Fibroblast of villous mesenchyme (primary cell): ENCODE measurements at regions not wholly inside any gene's neighbourhood (a gene's known extent, or its start where the extent isn't known, plus 50 kb on each side); places are given as distances from the start of the nearest gene placed in this dataset.
A peak's percentile ranks its signal among the peaks of the same experiment; 100 is the strongest.

Source experiments
- DNase-seq: peaks from one replicate; pipeline ENCODE4 v3.0.0-alpha.2; 2010; ENCODE audit warnings: low read depth
- H3K4me3 ChIP-seq: 2 replicates; pipeline ENCODE4 v1.5.1; 2011; ENCODE audit warnings: low read depth, mild to moderate bottlenecking, low read length
- CTCF ChIP-seq: IDR thresholded peaks from 2 replicates; pipeline ENCODE4 v1.5.1; 2012; ENCODE audit warnings: low read depth, mild to moderate bottlenecking, low read length; ENCODE audit not compliant: insufficient read depth

DNA sequence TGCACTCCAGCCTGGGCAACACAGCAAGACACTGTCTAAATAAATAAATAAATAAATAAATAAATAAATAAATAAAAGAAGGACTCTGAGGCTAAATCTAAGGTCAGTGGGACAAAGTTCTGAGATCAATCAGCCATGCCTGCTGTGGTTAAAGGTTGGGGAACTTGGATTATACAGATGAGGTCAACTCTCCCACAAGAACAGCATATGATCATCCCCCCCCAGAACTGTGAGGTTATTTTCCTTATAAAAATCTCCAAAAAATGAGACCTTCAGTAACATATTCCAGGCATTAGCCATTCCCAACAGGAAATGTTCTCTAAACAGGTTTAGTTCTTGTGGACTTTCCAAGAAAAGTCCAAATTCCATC, 90.3 kb downstream of the C16orf95 start:
- no peak for TF ChIP-seq CTCF
- DNase-seq = no peak
- H3K4me3 ChIP-seq = no peak overlapping the region

DNA sequence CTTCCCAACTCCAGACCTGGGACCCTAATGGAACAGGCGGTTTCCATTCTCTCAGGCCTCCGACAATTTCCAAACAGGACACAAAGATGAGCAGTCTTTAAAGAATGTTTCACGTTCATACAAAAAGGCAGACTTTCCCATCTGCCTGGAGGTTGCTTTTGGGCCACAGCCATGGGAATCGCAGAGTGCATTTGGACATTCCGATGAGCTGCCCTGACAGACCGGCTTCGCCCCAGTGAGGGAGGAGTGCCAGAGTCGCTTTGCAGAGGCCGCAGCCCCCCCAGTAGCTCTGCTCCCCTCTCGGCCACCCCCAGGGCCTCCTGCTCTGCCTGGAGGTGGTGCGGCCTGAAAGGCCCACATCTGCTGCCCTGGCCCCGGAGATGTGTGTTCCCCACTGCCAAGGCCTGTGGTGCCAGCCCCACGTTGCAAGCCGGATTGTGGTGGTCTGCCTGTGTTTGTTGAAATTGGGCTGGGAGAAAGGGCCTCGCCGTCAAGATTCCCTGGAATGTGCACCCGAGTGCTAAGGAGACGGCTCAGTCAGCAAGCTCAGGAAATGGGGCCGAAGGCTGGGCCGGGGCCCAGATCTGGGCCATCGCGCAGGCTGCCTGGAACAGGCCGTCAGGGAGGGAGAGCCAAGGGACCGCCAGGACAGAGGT, 89.8 kb downstream of the C16orf95 start:
- no peak for TF ChIP-seq CTCF
- DNase-seq = peak; percentile 43
- H3K4me3 ChIP-seq = no peak overlapping the region

DNA sequence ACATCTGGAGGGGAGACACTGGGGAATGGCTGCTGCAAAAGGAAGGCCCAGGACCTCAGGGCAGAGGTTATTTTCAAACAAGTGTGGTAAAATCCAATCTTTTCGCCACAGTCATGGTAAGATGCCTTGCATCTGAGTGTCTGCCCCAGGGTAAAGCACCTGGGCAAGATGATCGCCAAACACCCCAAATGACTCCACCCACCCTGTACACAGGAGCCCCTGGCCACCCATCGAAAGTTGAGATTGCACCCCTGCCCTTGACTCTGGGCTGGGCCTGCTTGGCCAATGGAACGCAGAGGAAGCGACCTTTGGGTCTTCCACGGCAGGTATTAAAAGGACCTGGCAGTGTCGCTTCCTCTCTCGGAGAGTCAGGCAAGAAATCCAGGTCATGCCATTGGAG, 88.8 kb downstream of the C16orf95 start:
- H3K4me3 ChIP-seq = no peak overlapping the region
- TF ChIP-seq CTCF = no peak
- DNase-seq = no peak

DNA sequence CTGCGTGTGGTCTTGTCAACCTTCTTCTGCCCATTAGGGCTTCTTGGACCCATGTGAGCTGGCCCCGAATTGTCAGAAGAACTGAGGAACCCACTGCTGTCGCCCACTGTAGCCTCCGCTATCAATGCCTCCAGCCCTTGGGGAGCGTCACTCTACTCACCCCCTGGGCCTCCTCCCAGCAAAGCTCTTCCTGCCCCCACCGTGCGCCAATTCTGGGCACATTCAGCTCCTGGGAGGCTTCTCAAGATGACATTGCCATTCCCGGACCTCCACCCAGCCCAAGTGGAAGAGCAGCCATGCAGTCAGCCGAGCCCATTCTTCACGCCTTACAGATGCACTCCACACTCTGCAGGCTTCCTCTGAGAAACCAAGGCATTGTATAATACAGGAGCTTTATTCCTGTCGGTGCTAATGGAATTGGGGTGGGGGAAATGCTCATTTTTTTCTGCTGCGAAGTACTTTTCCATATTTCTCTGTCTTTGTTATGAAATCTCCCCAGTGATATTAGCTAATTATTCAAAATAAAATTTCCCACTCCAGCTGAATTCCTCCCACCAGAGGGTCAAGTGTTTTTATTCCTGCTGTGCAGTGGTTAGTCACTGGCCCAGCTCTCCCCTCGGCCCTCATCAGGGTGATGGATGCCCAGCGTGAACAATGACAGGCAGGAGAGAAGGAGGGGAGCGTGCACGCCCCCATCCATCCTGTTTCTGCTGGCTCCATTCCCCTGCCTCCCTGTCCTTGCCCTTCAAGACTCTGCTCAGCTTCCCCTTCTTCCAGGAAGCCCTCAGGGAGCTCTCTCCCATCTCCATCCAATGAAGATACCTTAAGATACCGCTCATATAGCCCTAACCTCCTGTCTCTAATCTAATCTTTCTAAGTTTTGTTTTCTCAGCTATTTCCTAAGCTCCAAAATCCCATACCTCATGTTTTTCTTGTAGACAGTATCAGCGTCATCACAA, 87.7 kb downstream of the C16orf95 start:
- no peak for TF ChIP-seq CTCF
- no peak overlapping the region for H3K4me3 ChIP-seq
- DNase-seq = no peak

GRCh38 chr16:87230571-87230970, 86.6 kb downstream of the C16orf95 start:
- H3K4me3 ChIP-seq = no peak overlapping the region
- no peak for TF ChIP-seq CTCF
- DNase-seq = no peak

DNA sequence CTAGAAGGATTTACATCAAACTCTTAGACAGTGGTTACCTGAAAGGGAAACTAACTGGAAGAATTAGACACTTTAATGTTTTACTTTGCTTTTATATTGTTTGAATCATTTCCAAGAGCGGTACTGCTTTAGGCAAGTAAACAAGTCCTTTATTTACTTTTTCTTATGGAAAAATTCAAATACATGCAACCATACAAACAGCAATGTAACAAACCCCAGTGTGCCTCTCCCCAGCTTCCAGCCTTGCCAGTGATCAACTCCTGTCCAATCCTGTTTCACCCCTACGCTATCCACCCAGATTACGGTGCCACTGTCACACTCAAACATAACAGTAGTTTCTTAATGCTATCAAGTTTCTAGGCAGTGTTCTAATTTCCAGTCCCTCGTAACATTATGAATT, 85.9 kb downstream of the C16orf95 start:
- H3K4me3 ChIP-seq = no peak overlapping the region
- TF ChIP-seq CTCF = no peak

GRCh38 chr16:87231911-87232310, 85.3 kb downstream of the C16orf95 start:
- DNase-seq = no peak
- no peak for TF ChIP-seq CTCF
- H3K4me3 ChIP-seq = no peak overlapping the region

More for the DNA sequence above, 85.9 kb downstream of the C16orf95 start:
- no peak for DNase-seq
